Sigmoid colon (tissue), 6 donors: ENCODE measurements at regions not wholly inside any gene's neighbourhood (a gene's known extent, or its start where the extent isn't known, plus 50 kb on each side); places are given as distances from the start of the nearest gene placed in this dataset.

Source experiments
- DNase-seq: peaks from one replicate; pipeline ENCODE4 v3.0.0-alpha.2; 2019
- H3K27ac ChIP-seq, 4 donors: fragments of 200-600 bp; sonication (generic); one replicate each; pipeline ENCODE4 v1.5.1; 2016 to 2019; ENCODE audit warnings: mild to moderate bottlenecking in 1 of 4
- H3K27me3 ChIP-seq, 3 donors: fragments of 200-600 bp; sonication (generic); one replicate each; pipeline ENCODE4 v1.5.1; 2019; ENCODE audit warnings: mild to moderate bottlenecking in 1 of 3
- H3K36me3 ChIP-seq, 4 donors: fragments of 200-600 bp; sonication (generic); one replicate each; pipeline ENCODE4 v1.5.1; 2016 to 2019
- H3K4me1 ChIP-seq, 4 donors: fragments of 200-600 bp; sonication (generic); one replicate each; pipeline ENCODE4 v1.5.1; 2017 to 2019
- H3K4me3 ChIP-seq, 4 donors: fragments of 200-600 bp; sonication (generic); one replicate each; pipeline ENCODE4 v1.5.1; 2017 to 2019; ENCODE audit warnings: mild to moderate bottlenecking in 2 of 4, moderate library complexity in 1 of 4
- H3K9me3 ChIP-seq, 4 donors: fragments of 200-600 bp in 3 of 4; sonication (generic) in 3 of 4; one replicate each; pipeline versions ENCODE4 v1.5.1 to v1.6.1; 2013 to 2019
- EP300 ChIP-seq, 4 donors: sonication (generic); formaldehyde crosslinking; IDR thresholded peaks; one replicate each; pipeline ENCODE4 v1.6.1; 2017; ENCODE audit warnings: antibody characterized with exemption in 4 of 4
- POLR2A ChIP-seq, 2 donors: fragments of 450-650 bp; IDR thresholded peaks; one replicate each; pipeline ENCODE4 v1.6.1; 2016; ENCODE audit warnings: antibody characterized with exemption in 2 of 2, mild to moderate bottlenecking in 2 of 2, moderate library complexity in 2 of 2
- POLR2AphosphoS5 ChIP-seq, 4 donors: sonication (generic); formaldehyde crosslinking; IDR thresholded peaks; one replicate each; pipeline ENCODE4 v1.6.1; 2017; ENCODE audit warnings: antibody characterized with exemption in 4 of 4
- WGBS, 2 donors: extraction: QIAGEN DNeasy Blood & Tissue Kit; methylation state at CpG; one replicate each; pipeline ENCODE4 v1.1.7; 2013; 5-methylcytosine and 5-hydroxymethylcytosine counted together
- intact Hi-C: fragments of 100-400 bp; cut with DNase I; formaldehyde crosslinking; loops from one replicate; pipeline ENCODE4 v1.15.1; 2023
- TF ChIP-seq, protein P1 (sequence below), 4 experiments: fragments of 450-650 bp in 3 of 4; fragments of 200-600 bp in 1 of 4; IDR thresholded peaks; one replicate each; pipeline ENCODE4 v1.5.1; 2016 to 2019; ENCODE audit warnings: antibody characterized with exemption in 4 of 4, mild to moderate bottlenecking in 3 of 4, moderate library complexity in 2 of 4
- donor health status: healthy with polysubstance abuse.
- donor health status: healthy.

DNA sequence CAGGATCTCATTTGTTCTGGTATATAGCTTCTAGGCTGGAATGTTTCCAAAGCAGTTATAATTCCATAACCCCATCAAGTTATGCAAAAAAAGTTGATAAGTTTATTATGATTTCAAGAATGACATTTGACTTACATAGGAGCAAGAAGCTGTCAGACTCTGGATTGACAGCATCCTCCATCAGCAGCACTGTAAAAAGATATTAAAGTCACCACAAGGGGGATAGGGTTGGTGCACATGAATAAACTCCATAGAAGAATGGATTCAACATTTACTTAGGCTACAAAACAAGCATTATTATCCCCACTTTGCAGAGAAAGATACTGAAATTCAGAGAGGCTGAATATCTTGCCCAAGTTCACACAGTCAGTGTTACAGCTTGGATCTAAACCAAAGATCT, 208.9 kb upstream of the SLC30A5 start:
- Histone ChIP-seq H3K9me3 (no peaks in the 10 kb centered on the region), H3K4me3 (no peak overlapping the region), H3K27me3 (no peaks in the 10 kb centered on the region), H3K27ac (no peak overlapping the region), H3K4me1 (no peaks in the 10 kb centered on the region), H3K36me3 (no peaks in the 10 kb centered on the region)
- intact Hi-C loops = no loop called here
- DNase-seq = no peak
- no peak for TF ChIP-seq POLR2AphosphoS5 (IDR thresholded peaks at IDR 0.05)

DNA sequence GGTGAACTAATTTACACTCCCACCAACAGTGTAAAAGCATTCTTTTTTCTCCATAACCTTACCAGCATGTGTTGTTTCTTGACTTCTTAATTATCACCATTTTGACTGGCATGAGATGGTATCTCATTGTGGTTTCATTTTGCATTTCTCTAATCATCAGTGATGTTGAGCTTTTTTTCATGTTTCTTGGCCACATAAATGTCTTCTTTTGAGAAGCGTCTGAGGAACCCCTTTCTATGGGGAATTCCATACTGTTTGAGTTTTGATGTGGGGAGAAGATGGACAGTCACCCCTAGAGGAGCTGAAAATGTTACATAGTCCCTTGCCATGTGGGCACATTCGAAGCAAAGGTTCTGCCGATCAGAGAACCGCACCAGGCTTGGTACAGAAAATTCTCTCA, 207.0 kb upstream of the SLC30A5 start:
- no peaks in the 10 kb centered on the region for H3K27me3 ChIP-seq
- H3K36me3 ChIP-seq = no peaks in the 10 kb centered on the region
- no peaks in the 10 kb centered on the region for H3K4me1 ChIP-seq
- H3K27ac ChIP-seq = no peak overlapping the region
- no peak overlapping the region for H3K4me3 ChIP-seq
- 87 to 94% methylated on average over 4 of the region's 4 CpGs for WGBS, 2 donors
- TF ChIP-seq POLR2AphosphoS5 (IDR thresholded peaks at IDR 0.05) = no peak
- no peaks in the 10 kb centered on the region for H3K9me3 ChIP-seq
- intact Hi-C loops = no loop called here
- no peak for DNase-seq

DNA sequence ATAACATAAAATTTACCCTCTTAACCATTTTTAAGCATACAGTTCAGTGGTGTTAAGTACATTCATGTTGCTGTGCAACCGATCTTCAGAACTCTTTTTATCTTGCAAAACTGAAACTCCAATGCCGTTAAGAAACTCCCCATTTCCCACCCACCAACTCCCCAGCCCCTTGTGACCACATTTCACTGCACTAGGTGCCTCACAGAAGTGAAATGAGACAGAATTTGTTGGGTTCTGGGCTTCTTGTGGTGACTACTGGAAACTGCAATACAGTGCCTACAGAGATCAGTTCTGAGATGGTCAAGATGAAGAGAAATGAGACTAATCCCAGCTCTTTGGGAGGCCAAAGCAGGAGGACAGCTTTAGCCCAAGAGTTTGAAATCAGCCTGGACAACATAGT, 202.1 kb upstream of the SLC30A5 start:
- no peaks in the 10 kb centered on the region for H3K36me3 ChIP-seq
- 77 to 87% methylated on average over 2 of the region's 2 CpGs for WGBS, 2 donors
- intact Hi-C loops = no loop called here

DNA sequence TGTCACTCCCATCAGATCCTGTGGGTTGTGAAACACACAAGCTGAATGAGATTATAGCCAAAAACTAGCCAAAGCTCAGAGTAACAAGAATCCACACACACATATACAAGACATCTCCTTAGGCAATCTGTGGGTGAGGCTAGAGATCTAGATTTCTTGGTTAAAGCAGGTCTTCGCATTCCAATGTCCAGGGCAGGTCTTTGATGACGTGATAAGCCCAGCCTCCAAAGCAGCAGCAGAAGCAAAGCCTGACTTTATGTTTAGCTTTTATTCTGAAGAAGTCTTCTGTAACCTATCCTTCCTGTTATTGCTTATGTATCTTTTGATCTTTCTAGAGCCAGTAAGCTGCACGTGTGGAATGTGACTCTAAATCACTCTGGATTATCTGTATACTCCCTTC, 199.1 kb upstream of the SLC30A5 start:
- Histone ChIP-seq H3K4me3 (no peak overlapping the region), H3K36me3 (no peaks in the 10 kb centered on the region), H3K9me3 (no peaks in the 10 kb centered on the region), H3K27ac (no peak overlapping the region), H3K27me3 (no peaks in the 10 kb centered on the region), H3K4me1 (no peaks in the 10 kb centered on the region)
- no peak for TF ChIP-seq POLR2AphosphoS5 (IDR thresholded peaks at IDR 0.05)
- TF ChIP-seq, protein P1, sequence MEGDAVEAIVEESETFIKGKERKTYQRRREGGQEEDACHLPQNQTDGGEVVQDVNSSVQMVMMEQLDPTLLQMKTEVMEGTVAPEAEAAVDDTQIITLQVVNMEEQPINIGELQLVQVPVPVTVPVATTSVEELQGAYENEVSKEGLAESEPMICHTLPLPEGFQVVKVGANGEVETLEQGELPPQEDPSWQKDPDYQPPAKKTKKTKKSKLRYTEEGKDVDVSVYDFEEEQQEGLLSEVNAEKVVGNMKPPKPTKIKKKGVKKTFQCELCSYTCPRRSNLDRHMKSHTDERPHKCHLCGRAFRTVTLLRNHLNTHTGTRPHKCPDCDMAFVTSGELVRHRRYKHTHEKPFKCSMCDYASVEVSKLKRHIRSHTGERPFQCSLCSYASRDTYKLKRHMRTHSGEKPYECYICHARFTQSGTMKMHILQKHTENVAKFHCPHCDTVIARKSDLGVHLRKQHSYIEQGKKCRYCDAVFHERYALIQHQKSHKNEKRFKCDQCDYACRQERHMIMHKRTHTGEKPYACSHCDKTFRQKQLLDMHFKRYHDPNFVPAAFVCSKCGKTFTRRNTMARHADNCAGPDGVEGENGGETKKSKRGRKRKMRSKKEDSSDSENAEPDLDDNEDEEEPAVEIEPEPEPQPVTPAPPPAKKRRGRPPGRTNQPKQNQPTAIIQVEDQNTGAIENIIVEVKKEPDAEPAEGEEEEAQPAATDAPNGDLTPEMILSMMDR (IDR thresholded peaks at IDR 0.05) = no peak
- no peak for TF ChIP-seq POLR2A (IDR thresholded peaks at IDR 0.05)
- no peak for TF ChIP-seq EP300 (IDR thresholded peaks at IDR 0.05)
- intact Hi-C loops = no loop called here
- DNase-seq = no peak
- WGBS, 2 donors = 58 to 68% methylated on average over 3 of the region's 3 CpGs

More for the DNA sequence above, 202.1 kb upstream of the SLC30A5 start:
- Histone ChIP-seq H3K9me3 (no peaks in the 10 kb centered on the region), H3K27me3 (no peaks in the 10 kb centered on the region), H3K4me1 (no peaks in the 10 kb centered on the region), H3K4me3 (no peak overlapping the region), H3K27ac (no peak overlapping the region)
- TF ChIP-seq POLR2A (IDR thresholded peaks at IDR 0.05) (no peak), EP300 (IDR thresholded peaks at IDR 0.05) (no peak), POLR2AphosphoS5 (IDR thresholded peaks at IDR 0.05) (no peak)
- TF ChIP-seq, protein P1 (IDR thresholded peaks at IDR 0.05) = no peak
- DNase-seq = no peak

DNA sequence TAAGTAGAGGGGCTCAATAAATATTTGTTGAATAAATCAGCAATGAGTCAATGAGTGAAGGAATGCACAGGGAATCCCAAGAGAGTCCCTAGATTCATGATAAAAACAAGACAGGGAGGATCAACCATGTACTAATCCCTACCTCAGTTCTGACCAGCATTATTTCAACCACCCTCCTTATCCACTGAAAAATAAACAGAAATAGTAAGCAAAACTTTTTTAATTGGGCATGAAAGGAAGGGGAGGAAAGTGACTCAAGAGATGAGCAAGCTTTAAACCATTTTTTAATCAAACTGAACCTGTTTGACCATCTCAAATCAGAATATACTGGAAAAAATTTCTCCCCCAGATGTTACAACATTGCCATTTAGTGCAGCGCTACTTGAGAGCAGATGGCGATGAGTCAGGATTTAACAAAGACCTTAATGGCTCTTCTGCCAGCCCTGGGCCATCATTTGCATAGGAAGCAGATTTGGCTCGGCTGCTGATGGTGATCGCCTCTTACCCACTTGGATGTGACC, 194.8 kb upstream of the SLC30A5 start:
- Histone ChIP-seq H3K4me1 (no peaks in the 10 kb centered on the region), H3K27me3 (no peaks in the 10 kb centered on the region), H3K27ac (no peak overlapping the region), H3K9me3 (no peaks in the 10 kb centered on the region), H3K4me3 (no peak overlapping the region), H3K36me3 (no peaks in the 10 kb centered on the region)
- TF ChIP-seq, protein P1 (IDR thresholded peaks at IDR 0.05) = no peak
- TF ChIP-seq POLR2AphosphoS5 (IDR thresholded peaks at IDR 0.05) (no peak), EP300 (IDR thresholded peaks at IDR 0.05) (no peak), POLR2A (IDR thresholded peaks at IDR 0.05) (no peak)
- intact Hi-C loops = no loop called here
- no peak for DNase-seq
- WGBS, 2 donors = 86% methylated on average over 4 of the region's 4 CpGs
